ENCODE measurements at regions not wholly inside any gene's neighbourhood (a gene's known extent, or its start where the extent isn't known, plus 50 kb on each side); places are given as distances from the start of the nearest gene placed in this dataset.

DNA sequence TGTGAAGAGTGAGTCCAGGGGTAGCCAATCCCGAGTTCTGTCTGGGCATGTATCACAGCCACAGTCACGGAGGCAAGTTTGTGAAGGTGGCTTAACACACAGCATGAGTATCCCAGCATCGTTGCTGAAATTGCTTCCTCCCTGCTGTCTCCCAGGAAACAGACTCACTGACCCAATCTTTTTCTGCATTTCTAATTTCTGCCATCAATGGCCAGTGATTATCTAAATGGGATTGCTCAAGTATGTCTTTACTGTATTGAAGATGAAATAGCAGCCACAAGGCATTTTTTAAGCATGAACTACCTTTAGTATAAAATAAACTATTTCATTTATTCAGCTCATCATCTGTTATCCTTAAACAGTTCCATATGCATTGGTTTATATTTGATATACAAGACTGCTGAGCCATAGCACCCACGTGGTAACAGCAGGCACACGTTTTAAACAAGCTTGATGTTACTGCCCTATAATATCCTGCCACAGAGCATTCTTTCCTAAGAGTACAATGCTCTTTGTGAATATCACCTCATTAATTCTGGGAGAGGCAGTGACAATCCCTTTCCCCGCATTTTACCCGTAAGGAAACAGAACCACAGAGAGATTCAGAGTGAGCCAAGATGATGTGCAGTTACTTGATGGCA is 276.6 kb upstream of the THBS1 start:
- no peak for FAIRE-seq
- intact Hi-C loops (cut with micrococcal nuclease), result loop anchor here (5.0 kb wide), 1 partner anchor 132 kb away; no protein-coding TSS in a partner anchor

More for the DNA sequence above, 276.6 kb upstream of the THBS1 start:
- dilution Hi-C loops (cut with MboI; ENCODE audit: extremely low pct_ligation_motif_present, low sequenced_read_pairs), result no loop called here
- TF ChIP-seq GATA2 (IDR thresholded peaks at IDR 0.05; ENCODE audit: insufficient read depth, insufficient read length, low read depth, low read length) (no peak), CTCF (IDR thresholded peaks at IDR 0.05; ENCODE audit: extremely low read depth in 1 of 2, insufficient read depth in 1 of 2, low read depth in 1 of 2, low read length in 2 of 2) (no peak), MYC (IDR thresholded peaks at IDR 0.05; ENCODE audit: low read depth, low read length) (no peak), JUN (IDR thresholded peaks at IDR 0.05; ENCODE audit: borderline replicate concordance, insufficient read depth, insufficient read length, low read depth) (no peak), POLR2A (IDR thresholded peaks at IDR 0.05; ENCODE audit: low read depth, low read length) (no peak), FOS (IDR thresholded peaks at IDR 0.05; ENCODE audit: borderline replicate concordance, insufficient read depth, low read length) (no peak), MAX (IDR thresholded peaks at IDR 0.05; ENCODE audit: insufficient read depth, insufficient read length) (no peak), POLR2AphosphoS5 (IDR thresholded peaks at IDR 0.05; ENCODE audit: insufficient read depth, low read depth, low read length) (no peak), EZH2 (IDR thresholded peaks at IDR 0.05; ENCODE audit: borderline replicate concordance, low read depth, low read length, severe bottlenecking) (no peak)
- no peak for DNase-seq (ENCODE audit: low read depth, low spot score)
- Histone ChIP-seq H3K9ac (replicated peaks; ENCODE audit: extremely low read depth, insufficient read depth, low read length) (no peak overlapping the region), H3K4me1 (ENCODE audit: control insufficient read depth, extremely low read depth, insufficient read depth, low read length) (peaks cover 27% of the 10 kb centered on the region), H3K36me3 (ENCODE audit: control insufficient read depth in 2 of 2, extremely low read depth in 1 of 2, insufficient read depth in 2 of 2, low read length in 2 of 2) (no peaks in the 10 kb centered on the region), H3K4me3 (replicated peaks in 1 of 3; ENCODE audit: insufficient read depth in 1 of 3, low read depth in 1 of 3, low read length in 3 of 3) (no peak overlapping the region), H3K4me2 (ENCODE audit: insufficient read depth, low read length) (no peak overlapping the region), H3K27me3 (ENCODE audit: control insufficient read depth in 2 of 2, insufficient read depth in 2 of 2, low read length in 2 of 2) (no peaks in the 10 kb centered on the region), H4K20me1 (replicated peaks; ENCODE audit: control insufficient read depth, extremely low read depth, insufficient read depth, low read length) (no peaks in the 10 kb centered on the region), H3K27ac (ENCODE audit: insufficient read depth, low read depth, low read length) (no peak overlapping the region), H2AFZ (ENCODE audit: low read depth, low read length) (no peak overlapping the region), H3K9me1 (replicated peaks; ENCODE audit: control insufficient read depth, extremely low read depth, insufficient read depth, low read length) (no peaks in the 10 kb centered on the region), H3K79me2 (ENCODE audit: control insufficient read depth, insufficient read depth, low read length) (no peaks in the 10 kb centered on the region), H3K9me3 (replicated peaks; ENCODE audit: control insufficient read depth, insufficient read depth, low read length) (no peaks in the 10 kb centered on the region)
- no TSS peak for BruUV-seq (replicated peaks)
- CTCF ChIA-PET, result interaction anchor here (0.6 to 1.5 kb wide), 2 partner anchors 17 to 22 kb away, joined by 3 read pairs; no protein-coding TSS in a partner anchor
- POLR2A ChIA-PET, result no interaction called here

Data from endothelial cell of umbilical vein (primary cell).